ENCODE measurements at regions not wholly inside any gene's neighbourhood (a gene's known extent, or its start where the extent isn't known, plus 50 kb on each side); places are given as distances from the start of the nearest gene placed in this dataset.

DNA sequence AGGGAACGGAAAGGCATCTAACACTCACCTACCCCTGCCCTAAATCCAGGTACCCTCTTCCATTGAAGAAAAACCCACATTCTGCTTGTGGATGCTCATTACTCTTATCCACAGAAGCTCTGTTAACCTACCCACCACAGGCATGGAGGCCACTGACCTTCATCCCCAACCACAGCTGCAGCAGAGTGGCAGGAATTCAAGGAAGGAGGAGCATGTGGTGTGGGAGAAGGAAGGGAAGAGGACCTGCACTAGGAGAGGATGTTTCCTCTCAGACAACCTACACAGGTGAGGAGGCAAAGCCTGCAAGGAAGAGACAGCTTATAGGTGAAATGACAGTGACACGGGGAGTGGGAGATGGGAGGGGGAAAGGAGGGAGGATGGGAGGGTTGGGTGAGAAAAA is 192.5 kb upstream of the TSC22D2 start:
- peak; percentile 30 for DNase-seq

DNA sequence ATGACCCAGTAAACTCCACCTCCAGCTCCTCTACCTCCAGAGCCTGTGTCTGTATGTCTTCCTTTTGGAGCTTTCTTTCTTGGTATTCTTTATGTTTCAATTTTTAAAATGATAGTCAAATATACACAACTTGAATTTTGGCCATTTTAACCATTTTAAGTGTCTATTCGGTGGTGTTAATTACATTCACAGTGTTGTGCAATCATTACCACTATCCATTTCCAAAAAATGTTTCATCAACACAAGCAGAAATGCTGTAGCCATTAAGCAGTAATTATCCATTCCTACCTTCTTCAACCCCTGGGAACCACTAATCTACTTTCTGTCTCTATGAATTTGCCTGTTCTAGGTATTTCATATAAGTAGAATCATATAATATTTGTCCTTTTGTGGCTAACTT is 194.5 kb upstream of the TSC22D2 start:
- no peak for DNase-seq

DNA sequence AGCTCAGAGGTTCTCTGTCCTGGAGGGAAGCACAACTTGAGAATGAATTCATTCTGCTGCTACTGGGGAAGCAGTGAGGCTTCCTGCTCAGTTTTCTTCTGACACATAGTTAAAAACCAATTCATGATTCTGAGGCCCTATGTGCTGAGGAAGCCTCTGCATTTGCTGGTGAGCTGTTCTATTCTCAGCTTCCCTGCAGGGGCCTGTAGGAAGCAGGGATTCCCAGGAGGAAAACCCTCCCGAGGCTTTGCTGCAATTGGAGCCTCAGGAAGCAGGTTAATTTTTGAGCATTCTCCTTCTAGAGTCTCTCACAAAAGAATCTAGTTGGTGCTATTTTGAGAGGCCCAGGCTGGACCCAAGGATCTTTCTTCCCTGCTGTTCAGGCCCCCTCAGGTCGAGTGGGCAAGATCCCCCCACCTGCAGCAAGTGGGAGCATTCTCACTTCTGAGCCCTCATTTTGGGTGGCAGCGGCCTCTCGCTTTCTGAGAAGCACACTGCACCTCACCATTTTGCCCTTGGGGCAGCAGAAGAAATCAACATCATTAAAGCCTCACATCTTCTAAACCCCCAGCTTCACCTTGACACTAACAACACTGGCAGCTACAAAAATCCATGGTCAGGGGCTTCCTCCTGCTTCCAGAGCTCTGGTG is 197.5 kb upstream of the TSC22D2 start:
- peak; percentile 25 for DNase-seq

DNA sequence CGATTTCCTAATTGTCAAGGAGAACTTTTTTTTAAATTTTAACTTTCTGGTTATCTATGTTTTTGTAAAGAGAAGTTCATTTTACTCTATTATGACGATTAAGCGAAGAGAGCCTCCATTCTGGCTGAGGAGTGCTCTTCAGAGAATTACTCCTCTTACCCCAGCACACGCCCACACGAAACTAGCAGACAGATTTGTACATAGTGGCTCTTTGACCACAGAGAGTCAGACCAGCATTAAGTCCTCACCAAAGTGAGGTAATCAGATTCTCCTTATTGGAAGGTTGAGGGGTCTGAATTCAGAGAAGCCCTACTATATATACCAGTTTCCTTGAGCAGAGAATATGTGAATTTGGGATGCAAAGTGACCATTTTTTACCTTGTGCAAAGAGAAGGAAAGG is 204.8 kb upstream of the TSC22D2 start:
- DNase-seq: no peak

DNA sequence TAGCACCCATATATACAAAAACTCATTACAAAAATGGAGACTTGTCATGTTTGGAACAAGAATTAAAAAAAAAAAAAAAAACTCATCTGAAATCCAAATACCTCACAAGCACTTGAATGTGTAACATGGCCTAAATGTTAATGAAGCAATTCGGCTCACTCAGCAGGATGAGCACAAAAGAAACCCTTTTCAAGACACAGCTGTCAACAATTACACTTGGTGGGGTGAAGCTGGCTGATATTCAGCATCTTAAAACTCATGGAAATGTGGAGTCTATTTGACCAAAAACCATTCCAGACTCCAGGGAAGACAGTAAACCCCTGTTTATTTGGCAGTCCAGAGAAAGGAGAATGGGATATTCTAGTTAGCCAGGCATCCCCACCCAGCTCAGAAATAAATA is 205.4 kb upstream of the TSC22D2 start:
- no peak for DNase-seq

DNA sequence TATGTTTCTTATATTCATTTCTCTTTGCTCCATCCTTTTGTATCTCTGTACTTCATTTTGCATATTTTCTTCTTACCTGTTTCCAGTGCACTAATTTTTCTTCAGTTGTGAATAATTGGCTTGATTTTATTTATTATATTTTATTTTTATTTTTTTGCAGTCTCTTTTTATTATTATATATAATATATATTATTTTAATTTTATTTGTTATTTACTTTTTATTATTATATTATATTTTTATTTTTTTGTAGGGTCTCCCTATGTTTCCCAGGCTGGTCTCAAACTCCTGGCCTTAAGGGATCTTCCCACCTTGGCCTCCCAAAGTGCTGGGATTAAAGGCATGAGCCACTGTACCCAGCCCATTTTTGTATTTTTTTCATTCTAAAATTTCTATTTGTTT is 213.1 kb upstream of the TSC22D2 start:
- DNase-seq: no peak

DNA sequence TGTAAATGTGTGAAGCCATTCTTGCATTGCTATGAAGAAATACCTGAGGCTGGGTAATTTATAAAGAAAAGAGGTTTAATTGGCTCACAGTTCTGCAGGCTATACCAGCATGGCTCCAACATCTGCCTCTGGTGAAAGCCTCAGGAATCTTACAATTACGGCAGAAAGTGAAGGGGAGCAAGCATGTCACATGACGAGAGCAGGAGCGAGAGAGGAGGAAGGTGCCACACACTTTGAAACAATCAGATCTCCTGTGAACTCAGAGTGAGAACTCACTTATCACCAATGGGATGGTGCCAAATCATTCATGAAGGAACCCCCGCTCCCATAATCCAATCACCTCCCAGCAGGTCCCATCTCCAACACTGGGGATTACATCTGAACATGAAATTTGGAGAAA is 213.6 kb upstream of the TSC22D2 start:
- no peak for DNase-seq

DNA sequence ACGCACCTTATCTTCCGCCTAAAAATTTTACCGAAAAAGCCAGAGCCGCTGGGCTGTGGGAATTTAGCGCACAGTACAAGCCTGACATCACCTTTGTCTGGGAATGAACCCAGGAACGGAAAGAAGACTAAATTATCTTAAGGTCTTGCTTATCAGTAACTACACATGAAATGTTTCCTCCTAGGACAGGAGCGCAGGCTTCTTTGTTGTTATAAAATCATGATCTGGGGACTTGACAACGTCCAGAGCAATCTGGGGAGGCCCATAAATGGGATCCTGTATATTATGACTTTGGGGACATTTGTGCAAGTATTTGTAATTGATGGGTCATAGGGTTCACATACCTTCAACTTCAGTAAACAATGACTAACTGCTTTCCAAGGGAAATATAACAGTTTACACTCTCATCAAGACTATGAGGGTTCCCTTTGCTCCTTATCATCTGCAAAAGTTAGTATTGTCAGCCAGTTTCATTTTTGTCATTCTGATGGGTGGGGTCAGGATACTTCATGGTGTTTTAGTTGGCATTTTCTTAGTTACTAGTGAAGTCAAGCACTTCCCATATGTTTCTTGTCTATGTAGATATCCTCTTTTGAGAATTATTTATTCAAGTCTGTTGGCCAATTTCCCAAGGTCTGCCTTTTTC is 213.9 kb upstream of the PFN2 start:
- DNase-seq: no peak

DNA sequence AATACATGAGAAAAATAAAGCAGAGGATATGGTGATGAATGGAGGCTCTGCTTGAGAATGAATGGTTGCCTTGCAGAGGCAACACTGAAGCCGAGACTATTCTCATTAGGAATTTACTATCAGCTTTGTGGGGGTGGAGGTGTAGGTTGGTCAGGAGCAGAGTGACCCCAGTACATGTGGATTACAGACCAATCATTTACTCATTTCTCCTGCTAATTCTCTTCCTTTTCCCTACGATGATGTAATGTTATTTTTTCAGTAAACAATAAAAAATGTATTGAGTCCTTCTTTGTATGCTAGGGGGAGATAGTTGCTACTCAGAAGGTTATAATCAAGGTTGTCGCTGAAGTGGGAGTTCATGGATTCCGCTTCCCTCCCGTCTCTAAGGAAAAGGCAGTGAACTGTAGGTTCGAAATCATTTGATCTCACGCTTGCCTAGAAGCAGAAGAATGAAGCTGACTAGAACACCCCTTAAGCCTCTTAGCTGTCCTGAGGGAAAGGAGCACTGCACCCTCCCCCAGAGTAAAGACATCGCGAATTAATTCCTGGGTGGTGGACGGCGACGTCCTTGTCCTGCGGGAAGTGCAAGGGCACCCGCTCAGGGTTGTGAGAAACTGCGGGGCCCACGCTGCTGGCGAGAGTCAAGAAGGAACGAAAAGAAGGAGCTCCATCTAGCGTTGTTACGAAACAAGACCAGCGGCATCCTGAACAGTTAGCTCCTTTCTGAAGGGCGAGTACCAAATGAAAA is 213.2 kb upstream of the PFN2 start:
- peak; percentile 82 for DNase-seq

DNA sequence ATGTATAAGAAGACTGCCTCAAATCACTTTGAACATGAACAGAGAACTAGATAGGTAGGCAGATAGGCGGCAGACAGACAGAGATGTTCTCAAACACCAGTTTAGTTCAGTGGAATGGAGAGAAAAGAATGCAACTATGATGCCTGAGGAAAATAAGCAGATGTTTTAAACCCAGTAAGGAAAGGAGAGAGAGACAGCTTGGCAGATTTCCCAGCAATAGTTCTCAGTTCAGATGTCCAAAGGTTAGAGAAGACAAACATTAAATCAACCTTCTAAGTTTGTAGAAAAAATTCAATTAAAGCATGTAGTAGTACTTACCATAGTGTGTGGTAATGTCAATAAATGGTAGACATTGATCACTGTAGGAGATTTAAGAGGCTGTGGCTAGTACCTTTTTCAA is 209.6 kb upstream of the PFN2 start:
- DNase-seq: no peak

DNA sequence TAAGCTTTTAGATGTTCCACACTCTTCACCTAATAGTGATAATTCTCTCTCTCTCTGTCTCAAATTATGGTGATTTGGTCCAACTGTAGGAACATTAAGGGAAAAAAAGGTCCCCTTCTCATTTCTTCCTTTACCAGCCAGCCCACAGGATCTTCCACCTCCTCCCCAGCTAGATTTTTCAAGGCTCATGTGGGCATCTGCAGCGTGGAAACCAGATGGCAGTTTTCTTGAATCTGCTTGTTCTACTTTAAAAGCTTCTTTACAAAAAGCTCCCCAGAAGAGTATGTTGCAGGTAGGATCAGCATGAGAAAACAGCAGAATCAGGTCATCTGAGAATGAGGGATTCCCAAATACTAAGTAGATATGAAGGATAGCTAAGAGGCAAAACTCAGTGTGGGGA is 208.6 kb upstream of the PFN2 start:
- no peak for DNase-seq

DNA sequence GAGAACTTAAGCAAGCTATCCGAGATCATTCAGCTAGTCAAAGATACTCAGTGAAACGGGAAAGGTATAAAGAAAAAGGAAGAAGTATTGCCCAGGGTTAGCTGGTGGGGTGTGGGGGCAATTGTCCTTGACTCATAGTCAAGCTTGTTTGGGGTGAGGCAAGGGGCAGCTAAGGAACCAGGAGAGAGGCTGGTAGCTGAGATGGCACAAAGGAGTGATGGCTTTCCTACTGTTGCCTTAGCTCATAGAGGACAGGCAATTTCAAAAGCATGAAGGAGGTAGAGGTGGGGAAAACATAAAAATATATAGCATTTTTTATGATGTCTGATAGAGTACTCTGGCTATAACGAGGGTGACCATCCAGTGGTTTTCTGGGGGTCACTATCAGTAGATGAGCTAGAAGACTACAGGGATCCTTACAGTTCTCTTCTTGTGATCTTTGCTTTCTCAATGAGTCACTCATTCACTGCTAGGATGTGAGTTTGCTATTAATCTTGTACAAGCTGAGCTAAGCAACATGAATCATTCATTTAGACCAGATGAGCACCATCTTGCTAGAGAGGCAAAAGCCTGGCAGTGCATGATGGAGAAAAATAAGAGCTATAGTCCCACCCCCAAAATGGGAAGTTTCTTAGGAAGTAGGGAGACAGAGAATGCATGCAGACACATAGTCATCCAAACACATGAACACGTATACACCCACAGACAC is 207.1 kb upstream of the PFN2 start:
- no peak for DNase-seq

DNA sequence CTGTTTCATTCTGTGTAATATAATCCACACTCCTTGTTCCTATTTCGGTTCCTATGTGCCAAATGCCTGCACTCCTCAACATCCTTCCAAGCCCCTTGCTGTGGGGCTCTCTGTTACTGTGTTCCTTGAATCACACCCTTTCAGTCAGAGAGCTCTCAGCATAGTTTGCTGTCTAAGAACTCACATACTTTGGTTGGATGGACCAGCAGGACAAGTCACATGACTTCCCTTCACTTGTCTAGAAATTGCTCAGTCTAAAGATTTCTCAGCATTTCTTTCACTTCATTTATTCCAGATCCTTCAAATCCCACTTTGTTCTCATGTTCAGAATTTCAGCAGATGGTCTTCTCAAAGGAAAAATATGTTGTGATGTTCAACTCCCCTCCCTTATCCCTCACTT is 203.5 kb upstream of the PFN2 start:
- no peak for DNase-seq

DNA sequence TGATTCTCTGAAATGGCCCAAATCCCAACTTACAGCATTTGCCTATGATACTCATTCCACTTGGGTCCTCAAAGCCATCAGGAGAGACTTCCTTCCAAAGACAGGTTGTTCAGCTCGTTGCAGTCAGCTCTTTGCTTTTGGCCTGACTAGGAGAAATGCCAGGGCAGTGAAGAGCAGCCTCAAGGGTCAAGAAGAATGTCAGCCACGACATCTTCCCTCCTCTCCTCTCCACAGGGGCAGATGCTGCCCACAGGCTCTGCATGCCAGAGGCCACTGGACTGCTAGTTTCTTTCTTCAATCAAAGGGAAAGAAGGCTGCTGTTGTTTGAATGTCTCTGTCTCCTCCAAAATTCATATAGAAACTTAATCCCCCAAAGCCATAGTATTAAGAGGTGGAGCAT is 201.7 kb upstream of the PFN2 start:
- DNase-seq: no peak

DNA sequence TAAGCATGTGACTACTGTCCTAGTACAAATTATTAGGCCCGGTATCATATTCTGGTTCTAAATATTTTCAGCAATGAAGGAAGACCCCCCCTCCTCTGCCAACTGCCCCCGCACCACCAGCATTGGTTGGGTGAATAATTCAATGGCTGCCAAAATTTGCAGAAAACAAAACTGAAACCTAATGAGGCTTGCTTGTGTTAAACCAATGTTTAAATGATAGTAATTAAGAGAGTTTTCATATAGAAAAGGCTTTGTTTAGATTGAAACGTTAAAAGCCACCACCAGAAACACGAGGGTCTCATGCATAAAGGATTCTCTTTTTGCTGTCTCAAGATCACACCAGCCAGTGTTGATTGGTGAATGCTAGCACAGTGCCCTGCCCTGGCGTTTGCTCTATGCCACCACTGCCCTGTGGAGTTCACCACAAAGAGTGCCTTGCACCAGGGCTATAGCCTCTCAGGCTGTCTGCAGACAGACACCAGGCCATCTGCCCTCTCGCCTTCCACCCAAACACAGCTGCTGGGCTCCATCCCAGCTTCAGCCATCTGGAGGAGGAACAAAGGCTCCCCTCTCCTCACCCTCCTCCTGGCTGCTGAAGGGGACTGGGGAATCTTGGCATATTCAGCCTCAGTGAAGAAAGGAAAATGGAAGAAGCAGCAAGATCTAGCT is 200.3 kb upstream of the PFN2 start:
- DNase-seq: no peak

DNA sequence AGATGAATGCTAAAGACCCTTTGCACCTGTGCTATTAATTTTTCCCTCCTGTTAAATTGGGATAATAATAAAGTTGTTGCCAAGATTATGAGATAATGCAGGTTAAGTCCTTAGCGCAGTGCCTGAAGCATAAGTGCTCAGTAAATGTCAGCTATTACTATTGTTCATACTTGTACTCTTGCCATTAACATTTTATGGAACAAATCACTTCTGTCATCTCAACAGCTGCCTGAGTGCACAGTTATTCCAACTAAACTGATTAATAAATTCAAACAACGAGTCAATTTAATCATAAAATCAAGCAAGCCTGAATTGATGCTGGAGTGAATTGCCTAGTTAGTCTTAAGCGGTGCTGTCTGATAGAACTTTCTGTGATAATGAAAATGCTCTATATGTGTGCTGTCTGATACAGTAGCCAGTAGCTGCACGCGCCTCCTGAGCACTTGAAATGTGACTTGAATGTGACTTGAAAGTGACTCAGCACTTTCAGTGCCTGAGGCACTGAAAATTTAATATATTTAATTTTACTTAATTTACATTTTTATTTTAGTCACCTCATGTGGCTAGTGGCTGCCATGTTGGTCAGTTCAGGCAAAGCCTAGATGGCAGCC is 198.7 kb upstream of the PFN2 start:
- no peak for DNase-seq

DNA sequence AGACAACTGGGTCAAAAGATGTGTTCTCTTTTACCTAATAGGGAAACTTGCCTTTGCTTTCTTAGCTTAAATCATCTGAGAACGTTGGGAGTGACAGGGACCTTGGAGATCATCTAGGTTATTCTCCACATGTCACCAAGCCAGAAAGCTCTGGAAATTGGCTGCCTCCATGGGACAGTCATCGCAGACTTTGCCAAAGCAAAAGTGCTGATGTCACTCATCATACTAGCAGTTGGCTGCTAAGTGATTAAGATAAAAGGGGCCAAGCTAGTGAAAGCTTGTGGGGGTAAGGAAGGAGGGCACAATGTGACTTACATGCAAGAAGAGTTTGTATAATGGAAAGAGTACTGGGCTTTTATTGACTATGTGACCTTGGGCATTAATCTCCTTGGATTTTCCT is 198.0 kb upstream of the PFN2 start:
- DNase-seq: no peak

DNA sequence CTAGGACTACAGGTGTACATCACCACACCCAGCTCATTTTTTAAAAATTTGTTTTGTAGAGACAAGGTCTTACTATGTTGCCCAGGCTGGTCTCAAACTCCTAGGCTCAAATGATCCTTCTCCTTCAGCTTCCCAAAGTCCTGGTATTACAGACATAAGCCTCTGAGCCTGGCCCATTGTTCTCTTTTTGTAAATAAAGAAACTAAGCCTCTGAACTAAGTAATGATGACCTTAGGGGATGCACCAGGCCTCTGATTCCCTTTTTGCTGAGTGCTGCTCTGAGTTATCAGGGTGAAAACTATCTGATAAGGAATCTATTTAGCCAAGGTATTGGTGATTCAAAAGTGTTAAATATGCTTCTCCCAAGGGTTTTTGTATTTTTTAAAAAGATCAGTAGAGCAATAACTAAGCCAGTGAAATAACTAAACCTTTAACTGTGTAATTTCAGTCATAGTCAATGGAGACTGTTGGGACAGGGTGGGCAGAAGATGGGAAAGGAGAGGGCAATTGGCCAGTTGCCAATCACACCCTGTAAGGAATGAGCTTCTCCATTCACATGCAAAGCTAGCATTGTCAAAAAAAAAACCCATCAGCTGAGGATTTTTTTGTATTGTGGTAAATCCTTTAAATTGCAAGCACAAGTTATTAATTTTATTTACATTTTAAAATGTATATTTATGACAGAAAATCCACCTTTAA is 194.8 kb upstream of the PFN2 start:
- no peak for DNase-seq

DNA sequence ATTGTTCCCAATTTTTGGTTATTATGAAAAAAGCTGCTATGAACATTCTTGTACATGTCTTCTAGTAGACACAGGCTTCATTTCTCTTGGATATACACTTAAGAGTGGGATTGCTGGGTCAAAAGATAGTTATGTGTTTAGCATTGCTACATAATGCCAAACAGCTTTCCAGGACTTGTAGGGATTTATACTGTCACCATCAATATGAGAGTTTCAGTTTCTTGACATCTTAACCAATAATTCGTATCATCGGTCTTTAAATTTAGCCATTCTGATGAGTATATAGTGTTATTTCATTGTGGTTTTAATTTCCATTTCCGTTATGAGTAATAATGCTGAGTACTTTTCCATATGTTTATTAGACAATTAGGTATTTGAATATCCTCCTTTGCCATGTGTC is 190.3 kb upstream of the PFN2 start:
- DNase-seq: no peak

DNA sequence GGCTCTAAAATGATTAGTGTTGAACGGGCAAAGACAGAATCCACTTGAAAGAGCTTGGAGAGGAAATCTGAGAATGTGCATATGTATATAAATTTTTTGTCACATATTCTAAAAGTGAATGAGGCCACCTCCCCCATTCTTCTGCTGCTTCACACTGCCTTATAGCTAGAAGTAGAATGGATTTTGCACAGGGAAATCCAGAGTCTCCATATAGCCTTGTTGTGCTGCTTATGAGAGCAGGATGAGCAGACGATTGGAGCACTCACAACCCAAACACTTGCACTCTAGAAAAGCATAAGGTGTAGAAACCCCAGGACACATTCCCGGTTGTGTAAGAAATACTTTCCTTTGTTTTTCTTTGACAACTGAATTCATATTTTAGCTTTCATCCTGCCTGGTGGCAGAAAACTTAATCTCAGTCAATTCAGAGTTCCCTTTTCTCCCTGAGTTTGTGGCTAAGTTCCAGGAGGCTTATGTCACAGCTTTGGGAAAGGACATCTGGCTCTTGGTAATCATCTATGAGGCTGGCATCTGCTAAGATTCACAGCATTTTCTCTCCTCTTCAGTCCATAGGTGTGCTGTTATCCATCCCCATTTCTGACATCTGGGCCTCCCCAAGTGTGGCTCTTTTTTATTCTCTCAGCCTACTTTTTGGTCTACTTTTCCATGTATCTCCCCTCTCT is 188.4 kb upstream of the PFN2 start:
- no peak for DNase-seq

DNA sequence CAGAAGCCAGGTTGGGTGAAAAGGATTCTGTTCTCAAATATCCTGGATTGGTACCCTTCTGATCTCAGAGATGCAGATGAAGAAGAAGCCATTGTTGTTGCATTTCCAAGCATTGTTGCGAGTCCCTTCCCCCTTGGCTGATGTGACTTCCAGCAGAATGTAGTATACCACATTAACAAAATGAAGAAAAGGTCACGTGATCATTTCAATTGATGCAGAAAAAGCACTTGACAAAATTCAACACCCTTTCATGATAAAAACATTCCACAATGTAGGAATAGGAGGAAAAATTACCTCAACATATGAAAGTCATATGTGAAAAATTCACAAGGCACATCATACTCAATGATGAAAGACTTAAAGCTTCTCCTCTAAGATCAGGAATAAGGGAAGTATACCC is 181.9 kb upstream of the PFN2 start:
- no peak for DNase-seq

DNA sequence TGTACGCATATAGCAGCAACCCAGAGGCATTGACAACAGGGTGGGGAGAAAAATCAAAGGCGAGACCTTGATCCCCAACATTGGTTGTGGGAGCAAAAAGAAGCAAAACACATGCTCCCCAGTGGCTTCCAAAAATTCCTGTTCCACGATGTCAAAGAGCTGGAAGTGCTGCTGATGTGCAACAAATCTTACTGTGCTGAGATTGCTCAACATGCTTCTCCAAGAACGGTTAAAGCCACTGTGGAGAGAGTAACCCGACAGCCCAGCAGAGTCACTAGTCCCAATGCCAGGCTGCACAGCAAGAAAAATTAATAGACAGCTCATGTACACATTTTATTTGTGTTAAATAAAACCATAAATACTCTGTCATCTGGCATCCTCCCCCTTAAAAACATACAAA is 179.9 kb upstream of the PFN2 start:
- DNase-seq: no peak
